DMS153 treated with DMSO at 0.1 percent for 48 hours (cell line): ENCODE measurements at regions not wholly inside any gene's neighbourhood (a gene's known extent, or its start where the extent isn't known, plus 50 kb on each side); places are given as distances from the start of the nearest gene placed in this dataset.

ENCODE experiments used
- DNase-seq: peaks from one replicate; lab custom pipeline; 2025; ENCODE audit not compliant: unreplicated experiment; lab: John Stamatoyannopoulos, UW

DNA sequence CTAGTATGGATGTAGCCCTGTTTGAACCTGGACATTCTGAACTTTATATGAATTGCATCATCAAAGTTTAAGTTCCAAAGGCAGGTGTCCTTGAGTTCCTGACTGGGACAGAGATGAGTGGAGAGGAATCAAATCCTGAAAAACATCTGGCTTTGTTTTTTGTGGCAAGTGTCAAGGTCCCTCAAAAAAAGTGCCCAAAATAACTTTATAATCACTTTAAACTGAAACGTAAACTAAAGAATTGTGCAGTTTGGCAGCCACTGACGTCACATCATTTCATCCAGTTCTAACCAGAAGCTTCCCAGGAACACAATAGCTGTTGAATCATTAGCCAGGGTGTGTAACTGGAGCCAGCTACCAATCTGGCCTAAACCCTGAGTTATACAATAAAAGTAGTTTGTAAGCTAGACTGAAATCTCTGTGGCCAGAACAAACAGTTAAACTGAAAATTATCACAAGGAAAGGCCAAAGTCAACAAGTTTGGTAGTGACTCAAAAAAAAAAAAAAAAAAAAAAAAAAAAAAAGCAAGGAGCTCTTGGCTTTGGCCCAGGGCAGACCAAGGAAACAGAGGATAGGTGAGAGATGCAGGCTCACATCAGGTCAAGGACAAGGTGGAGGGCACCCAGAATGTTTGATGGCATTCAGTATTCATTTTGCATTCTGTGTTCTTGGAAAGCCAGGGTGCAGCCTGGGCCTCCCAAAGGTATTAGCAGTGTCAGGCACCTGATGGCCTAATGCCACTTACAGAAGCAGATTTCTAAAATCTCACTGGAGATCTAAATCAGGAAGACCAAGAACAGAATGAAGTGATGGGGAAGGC lies 74.3 kb downstream of the TNFSF18 start:
- no peak for DNase-seq

DNA sequence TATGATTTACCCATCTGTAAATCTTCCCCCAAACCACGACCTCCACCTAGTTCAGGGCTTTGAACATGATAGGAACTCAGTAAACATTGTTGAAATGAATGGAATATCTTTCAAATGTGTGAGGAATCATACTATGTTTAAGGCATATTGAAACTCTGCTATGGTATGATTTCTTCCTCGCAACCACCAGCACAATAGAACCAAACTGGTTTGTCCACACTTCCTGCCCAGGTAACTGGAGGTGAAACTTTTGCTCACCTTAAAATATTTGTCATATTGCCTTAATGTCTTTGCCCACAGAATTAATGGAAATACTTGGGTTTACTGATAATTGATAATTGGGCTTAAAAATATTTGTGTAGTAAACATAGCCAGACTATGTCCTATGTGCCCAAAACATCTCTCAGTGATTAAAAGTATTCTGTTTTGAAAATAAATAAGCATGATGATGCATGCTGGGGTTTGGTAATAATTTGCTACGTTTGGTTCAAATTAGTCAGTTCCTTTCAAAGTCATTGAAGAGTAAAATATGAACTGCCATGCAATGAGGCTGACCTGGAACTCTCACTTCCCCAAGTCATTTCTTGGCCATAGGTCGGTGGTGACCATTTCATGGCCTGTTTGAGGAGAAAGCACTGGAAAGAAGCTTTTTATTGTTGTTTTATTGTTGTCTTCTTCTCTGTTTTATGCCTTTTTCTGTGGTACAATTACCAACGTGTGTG lies 73.3 kb downstream of the TNFSF18 start:
- DNase-seq: no peak

DNA sequence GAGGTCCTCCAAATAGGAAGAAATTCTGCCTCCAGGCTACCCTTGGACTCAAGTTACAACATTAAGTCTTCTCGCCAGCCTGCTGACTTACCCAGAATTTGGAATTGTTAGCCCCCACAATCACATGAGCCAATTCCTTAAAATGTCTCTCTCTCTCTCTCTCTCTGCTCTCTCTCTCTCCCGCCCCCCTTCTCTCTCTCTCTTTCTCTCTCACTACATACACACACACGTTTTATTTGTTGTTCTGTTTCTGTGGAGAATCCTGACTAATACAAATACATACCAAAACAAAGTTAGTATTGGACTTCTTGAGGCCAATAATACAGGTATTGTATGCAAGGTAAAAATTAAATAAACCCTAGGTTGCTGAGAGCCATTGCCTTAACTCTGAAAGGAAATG lies 72.1 kb downstream of the TNFSF18 start:
- no peak for DNase-seq

- no peak for DNase-seq
Observed at GRCh38 chr1:172979828-172980227, 70.9 kb downstream of the TNFSF18 start.

GRCh38 chr1:172980456-172980855 lies 70.3 kb downstream of the TNFSF18 start:
- no peak for DNase-seq

DNA sequence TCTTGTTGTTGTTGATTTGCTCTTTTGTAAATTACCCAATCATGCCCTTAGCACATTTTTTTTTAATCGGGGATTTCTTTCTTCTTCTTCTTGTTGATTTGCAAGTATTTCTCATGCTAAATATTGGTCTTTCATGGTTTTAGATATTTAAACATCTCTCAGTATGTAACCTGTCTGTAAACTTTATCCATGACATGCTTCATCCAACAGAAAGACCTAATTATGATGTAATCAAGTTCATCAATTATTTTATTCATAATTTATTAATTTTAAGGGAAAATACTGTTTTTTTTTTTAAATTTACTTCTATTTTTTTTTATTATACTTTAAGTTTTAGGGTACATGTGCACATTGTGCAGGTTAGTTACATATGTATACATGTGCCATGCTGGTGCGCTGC lies 69.8 kb downstream of the TNFSF18 start:
- no peak for DNase-seq
